WTC11 (cell line): ENCODE measurements at regions not wholly inside any gene's neighbourhood (a gene's known extent, or its start where the extent isn't known, plus 50 kb on each side); places are given as distances from the start of the nearest gene placed in this dataset.

Experiments used
- ATAC-seq: fragments of 200-7000 bp; cut with Tn5 transposase; 2 replicates; pipeline ENCODE4 v1.10.0; 2021; ENCODE audit warnings: mild to moderate bottlenecking, moderate library complexity
- CTCF ChIA-PET: fragments of 300-600 bp; sonication (Branson Sonifier 250); formaldehyde crosslinking; loops from one replicate; lab custom pipeline; 2021; ENCODE audit warnings: antibody characterized with exemption; lab: Charles Lee
- POLR2A ChIA-PET: fragments of 350-600 bp; sonication (Branson Sonifier 250); formaldehyde crosslinking; loops from one replicate; lab custom pipeline; 2021; ENCODE audit warnings: antibody characterized with exemption; lab: Charles Lee
- DNase-seq: peaks from one replicate; pipeline ENCODE4 v3.0.0; 2021; ENCODE audit warnings: low spot score
- H3K27ac Mint-ChIP-seq: 2 replicates; pipeline ENCODE4 v1.8.0; 2021; ENCODE audit warnings: mixed read lengths
- H3K27me3 Mint-ChIP-seq: 2 replicates; pipeline ENCODE4 v1.8.0; 2021; ENCODE audit warnings: low read depth, mild to moderate bottlenecking, moderate library complexity, mixed read lengths
- H3K36me3 Mint-ChIP-seq: 2 replicates; pipeline ENCODE4 v1.8.0; 2021; ENCODE audit warnings: mixed read lengths
- H3K4me1 Mint-ChIP-seq: 2 replicates; pipeline ENCODE4 v1.8.0; 2022; ENCODE audit warnings: mixed read lengths
- H3K4me3 Mint-ChIP-seq: 2 replicates; pipeline ENCODE4 v1.8.0; 2021; ENCODE audit warnings: mild to moderate bottlenecking, moderate library complexity, mixed read lengths
- H3K9me3 Mint-ChIP-seq: 2 replicates; pipeline ENCODE4 v1.8.0; 2021; ENCODE audit warnings: mixed read lengths
- ATF1 ChIP-seq: sonication (generic); formaldehyde crosslinking; IDR thresholded peaks from 2 replicates; pipeline ENCODE4 v1.8.1; 2023; ENCODE audit warnings: mild to moderate bottlenecking, moderate library complexity, missing genetic modification reagents
- CBFB ChIP-seq: sonication (generic); formaldehyde crosslinking; IDR thresholded peaks from 2 replicates; pipeline ENCODE4 v1.8.1; 2022; ENCODE audit warnings: mild to moderate bottlenecking, low read depth, missing genetic modification reagents
- NFE2L1 ChIP-seq: sonication (generic); formaldehyde crosslinking; IDR thresholded peaks from 2 replicates; pipeline ENCODE4 v1.8.1; 2023; ENCODE audit warnings: missing genetic modification reagents
- NR2C2 ChIP-seq: sonication (generic); formaldehyde crosslinking; IDR thresholded peaks from 2 replicates; pipeline ENCODE4 v1.8.0; 2022; ENCODE audit warnings: mild to moderate bottlenecking, missing genetic modification reagents
- SMAD3 ChIP-seq: sonication (generic); formaldehyde crosslinking; IDR thresholded peaks from 2 replicates; pipeline ENCODE4 v1.8.0; 2022; ENCODE audit warnings: missing genetic modification reagents, mild to moderate bottlenecking, borderline replicate concordance
- SMAD4 ChIP-seq: sonication (generic); formaldehyde crosslinking; IDR thresholded peaks from 2 replicates; pipeline ENCODE4 v1.8.0; 2022; ENCODE audit warnings: mild to moderate bottlenecking, missing genetic modification reagents
- TEAD1 ChIP-seq: sonication (generic); formaldehyde crosslinking; IDR thresholded peaks from 2 replicates; pipeline ENCODE4 v1.8.0; 2022; ENCODE audit warnings: mild to moderate bottlenecking, missing genetic modification reagents
- TEAD4 ChIP-seq: sonication (generic); formaldehyde crosslinking; IDR thresholded peaks from 2 replicates; pipeline ENCODE4 v1.8.0; 2022; ENCODE audit warnings: mild to moderate bottlenecking, missing genetic modification reagents
- ZNF263 ChIP-seq: sonication (generic); formaldehyde crosslinking; IDR thresholded peaks from 2 replicates; pipeline ENCODE4 v1.8.1; 2022; ENCODE audit warnings: low read depth, mild to moderate bottlenecking, moderate library complexity, missing genetic modification reagents
- ZNF423 ChIP-seq: fragments of 250-450 bp; sonication (Bioruptor Pico); IDR thresholded peaks from 2 replicates; pipeline ENCODE4 v2.1.2; 2022; ENCODE audit warnings: mild to moderate bottlenecking, moderate library complexity
- ZNF671 ChIP-seq: fragments of 250-450 bp; sonication (Bioruptor Pico); IDR thresholded peaks from 2 replicates; pipeline ENCODE4 v1.8.0; 2021; ENCODE audit warnings: mild to moderate bottlenecking
- TF ChIP-seq, protein P1 (sequence below): fragments of 250-450 bp; sonication (Bioruptor Pico); IDR thresholded peaks from 2 replicates; pipeline ENCODE4 v1.8.0; 2021; ENCODE audit warnings: mild to moderate bottlenecking
- TF ChIP-seq, protein P2 (sequence below): sonication (generic); formaldehyde crosslinking; IDR thresholded peaks from 2 replicates; pipeline ENCODE4 v1.8.1; 2023; ENCODE audit warnings: mild to moderate bottlenecking, missing genetic modification reagents
- TF ChIP-seq, protein P3 (sequence below): fragments of 250-450 bp; sonication (Bioruptor Pico); IDR thresholded peaks from 2 replicates; pipeline ENCODE4 v1.9.0; 2021; ENCODE audit warnings: moderate library complexity, mild to moderate bottlenecking, inconsistent platforms, borderline replicate concordance
- TF ChIP-seq, protein P4 (sequence below): sonication (generic); formaldehyde crosslinking; IDR thresholded peaks from 2 replicates; pipeline ENCODE4 v1.8.0; 2022; ENCODE audit warnings: mild to moderate bottlenecking, missing genetic modification reagents
- TF ChIP-seq, protein P5 (sequence below): sonication (generic); formaldehyde crosslinking; IDR thresholded peaks from 2 replicates; pipeline ENCODE4 v1.8.0; 2022; ENCODE audit warnings: missing genetic modification reagents
- TF ChIP-seq, protein P6 (sequence below): sonication (generic); formaldehyde crosslinking; IDR thresholded peaks from 2 replicates; pipeline ENCODE4 v1.8.1; 2022; ENCODE audit warnings: mild to moderate bottlenecking, moderate library complexity, missing genetic modification reagents
- TF ChIP-seq, protein P7 (sequence below): sonication (generic); formaldehyde crosslinking; IDR thresholded peaks from 2 replicates; pipeline ENCODE4 v1.8.0; 2023; ENCODE audit warnings: missing genetic modification reagents

DNA sequence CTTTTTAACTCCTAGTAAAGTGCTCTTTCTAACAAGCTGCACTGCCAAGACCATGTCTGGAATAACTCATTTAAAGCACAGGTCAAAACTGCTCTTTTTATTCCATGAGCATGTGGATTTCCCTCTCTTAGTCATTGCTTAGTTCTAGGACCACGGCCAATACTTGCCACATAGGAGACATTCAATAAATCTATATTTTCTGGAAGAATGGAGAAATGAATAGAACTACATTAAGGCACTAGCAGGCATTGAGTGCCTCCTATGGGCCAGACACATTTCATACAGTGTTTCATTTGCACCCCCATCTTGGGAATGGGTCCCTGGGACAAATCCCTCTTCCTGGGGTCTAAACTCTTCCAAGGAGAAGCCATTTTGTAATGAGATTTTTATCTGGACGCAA lies 552.8 kb upstream of the CITED2 start (continued):
- TF ChIP-seq TEAD1 (CRISPR knock-in tag), result no peak
- TF ChIP-seq, protein P1, sequence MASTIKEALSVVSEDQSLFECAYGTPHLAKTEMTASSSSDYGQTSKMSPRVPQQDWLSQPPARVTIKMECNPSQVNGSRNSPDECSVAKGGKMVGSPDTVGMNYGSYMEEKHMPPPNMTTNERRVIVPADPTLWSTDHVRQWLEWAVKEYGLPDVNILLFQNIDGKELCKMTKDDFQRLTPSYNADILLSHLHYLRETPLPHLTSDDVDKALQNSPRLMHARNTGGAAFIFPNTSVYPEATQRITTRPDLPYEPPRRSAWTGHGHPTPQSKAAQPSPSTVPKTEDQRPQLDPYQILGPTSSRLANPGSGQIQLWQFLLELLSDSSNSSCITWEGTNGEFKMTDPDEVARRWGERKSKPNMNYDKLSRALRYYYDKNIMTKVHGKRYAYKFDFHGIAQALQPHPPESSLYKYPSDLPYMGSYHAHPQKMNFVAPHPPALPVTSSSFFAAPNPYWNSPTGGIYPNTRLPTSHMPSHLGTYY (CRISPR knock-in tag), result no peak
- TF ChIP-seq, protein P2, sequence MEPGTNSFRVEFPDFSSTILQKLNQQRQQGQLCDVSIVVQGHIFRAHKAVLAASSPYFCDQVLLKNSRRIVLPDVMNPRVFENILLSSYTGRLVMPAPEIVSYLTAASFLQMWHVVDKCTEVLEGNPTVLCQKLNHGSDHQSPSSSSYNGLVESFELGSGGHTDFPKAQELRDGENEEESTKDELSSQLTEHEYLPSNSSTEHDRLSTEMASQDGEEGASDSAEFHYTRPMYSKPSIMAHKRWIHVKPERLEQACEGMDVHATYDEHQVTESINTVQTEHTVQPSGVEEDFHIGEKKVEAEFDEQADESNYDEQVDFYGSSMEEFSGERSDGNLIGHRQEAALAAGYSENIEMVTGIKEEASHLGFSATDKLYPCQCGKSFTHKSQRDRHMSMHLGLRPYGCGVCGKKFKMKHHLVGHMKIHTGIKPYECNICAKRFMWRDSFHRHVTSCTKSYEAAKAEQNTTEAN (CRISPR knock-in tag), result no peak

DNA sequence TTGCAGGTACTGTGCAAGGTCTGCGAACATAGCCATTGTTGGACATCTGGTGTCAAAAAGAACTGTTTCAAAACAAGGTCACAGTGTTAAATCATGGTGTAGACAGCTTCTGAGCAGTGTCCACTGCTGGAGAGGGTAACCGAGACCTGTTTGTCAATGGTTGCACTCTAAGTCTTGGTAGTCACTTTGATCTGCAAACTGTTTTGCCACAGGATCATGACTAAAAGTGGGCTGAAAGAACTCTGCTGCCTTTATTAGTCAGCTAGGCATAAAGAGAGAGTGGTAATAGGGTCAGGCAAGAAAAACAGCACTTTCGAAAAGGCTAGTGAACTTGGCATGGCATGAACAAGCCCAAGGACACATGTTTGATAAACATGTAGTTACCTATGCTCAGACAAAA lies 552.3 kb upstream of the CITED2 start:
- Mint-ChIP-seq H3K4me1 (peaks cover 4% of the 10 kb centered on the region), H3K27ac (no peak overlapping the region)
- TF ChIP-seq, protein P3, sequence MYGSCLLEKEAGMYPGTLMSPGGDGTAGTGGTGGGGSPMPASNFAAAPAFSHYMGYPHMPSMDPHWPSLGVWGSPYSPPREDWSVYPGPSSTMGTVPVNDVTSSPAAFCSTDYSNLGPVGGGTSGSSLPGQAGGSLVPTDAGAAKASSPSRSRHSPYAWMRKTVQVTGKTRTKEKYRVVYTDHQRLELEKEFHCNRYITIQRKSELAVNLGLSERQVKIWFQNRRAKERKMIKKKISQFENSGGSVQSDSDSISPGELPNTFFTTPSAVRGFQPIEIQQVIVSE (CRISPR knock-in tag), result no peak
- TF ChIP-seq, protein P4, sequence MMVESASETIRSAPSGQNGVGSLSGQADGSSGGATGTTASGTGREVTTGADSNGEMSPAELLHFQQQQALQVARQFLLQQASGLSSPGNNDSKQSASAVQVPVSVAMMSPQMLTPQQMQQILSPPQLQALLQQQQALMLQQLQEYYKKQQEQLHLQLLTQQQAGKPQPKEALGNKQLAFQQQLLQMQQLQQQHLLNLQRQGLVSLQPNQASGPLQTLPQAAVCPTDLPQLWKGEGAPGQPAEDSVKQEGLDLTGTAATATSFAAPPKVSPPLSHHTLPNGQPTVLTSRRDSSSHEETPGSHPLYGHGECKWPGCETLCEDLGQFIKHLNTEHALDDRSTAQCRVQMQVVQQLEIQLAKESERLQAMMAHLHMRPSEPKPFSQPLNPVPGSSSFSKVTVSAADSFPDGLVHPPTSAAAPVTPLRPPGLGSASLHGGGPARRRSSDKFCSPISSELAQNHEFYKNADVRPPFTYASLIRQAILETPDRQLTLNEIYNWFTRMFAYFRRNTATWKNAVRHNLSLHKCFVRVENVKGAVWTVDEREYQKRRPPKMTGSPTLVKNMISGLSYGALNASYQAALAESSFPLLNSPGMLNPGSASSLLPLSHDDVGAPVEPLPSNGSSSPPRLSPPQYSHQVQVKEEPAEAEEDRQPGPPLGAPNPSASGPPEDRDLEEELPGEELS, result no peak
- no peak for TF ChIP-seq SMAD4 (CRISPR knock-in tag)
- TF ChIP-seq, protein P5, sequence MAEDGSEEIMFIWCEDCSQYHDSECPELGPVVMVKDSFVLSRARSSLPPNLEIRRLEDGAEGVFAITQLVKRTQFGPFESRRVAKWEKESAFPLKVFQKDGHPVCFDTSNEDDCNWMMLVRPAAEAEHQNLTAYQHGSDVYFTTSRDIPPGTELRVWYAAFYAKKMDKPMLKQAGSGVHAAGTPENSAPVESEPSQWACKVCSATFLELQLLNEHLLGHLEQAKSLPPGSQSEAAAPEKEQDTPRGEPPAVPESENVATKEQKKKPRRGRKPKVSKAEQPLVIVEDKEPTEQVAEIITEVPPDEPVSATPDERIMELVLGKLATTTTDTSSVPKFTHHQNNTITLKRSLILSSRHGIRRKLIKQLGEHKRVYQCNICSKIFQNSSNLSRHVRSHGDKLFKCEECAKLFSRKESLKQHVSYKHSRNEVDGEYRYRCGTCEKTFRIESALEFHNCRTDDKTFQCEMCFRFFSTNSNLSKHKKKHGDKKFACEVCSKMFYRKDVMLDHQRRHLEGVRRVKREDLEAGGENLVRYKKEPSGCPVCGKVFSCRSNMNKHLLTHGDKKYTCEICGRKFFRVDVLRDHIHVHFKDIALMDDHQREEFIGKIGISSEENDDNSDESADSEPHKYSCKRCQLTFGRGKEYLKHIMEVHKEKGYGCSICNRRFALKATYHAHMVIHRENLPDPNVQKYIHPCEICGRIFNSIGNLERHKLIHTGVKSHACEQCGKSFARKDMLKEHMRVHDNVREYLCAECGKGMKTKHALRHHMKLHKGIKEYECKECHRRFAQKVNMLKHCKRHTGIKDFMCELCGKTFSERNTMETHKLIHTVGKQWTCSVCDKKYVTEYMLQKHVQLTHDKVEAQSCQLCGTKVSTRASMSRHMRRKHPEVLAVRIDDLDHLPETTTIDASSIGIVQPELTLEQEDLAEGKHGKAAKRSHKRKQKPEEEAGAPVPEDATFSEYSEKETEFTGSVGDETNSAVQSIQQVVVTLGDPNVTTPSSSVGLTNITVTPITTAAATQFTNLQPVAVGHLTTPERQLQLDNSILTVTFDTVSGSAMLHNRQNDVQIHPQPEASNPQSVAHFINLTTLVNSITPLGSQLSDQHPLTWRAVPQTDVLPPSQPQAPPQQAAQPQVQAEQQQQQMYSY, result no peak
- TF ChIP-seq, all 79 proteins: peak for 0
- DNase-seq, result no peak
- H3K36me3 Mint-ChIP-seq, result no peaks in the 10 kb centered on the region
- POLR2A ChIA-PET, result no interaction called here
- CTCF ChIA-PET, result no interaction called here
- H3K9me3 Mint-ChIP-seq, result no peaks in the 10 kb centered on the region
- no peaks in the 10 kb centered on the region for H3K27me3 Mint-ChIP-seq
- H3K4me3 Mint-ChIP-seq, result no peak overlapping the region
- ATAC-seq, result no peak

DNA sequence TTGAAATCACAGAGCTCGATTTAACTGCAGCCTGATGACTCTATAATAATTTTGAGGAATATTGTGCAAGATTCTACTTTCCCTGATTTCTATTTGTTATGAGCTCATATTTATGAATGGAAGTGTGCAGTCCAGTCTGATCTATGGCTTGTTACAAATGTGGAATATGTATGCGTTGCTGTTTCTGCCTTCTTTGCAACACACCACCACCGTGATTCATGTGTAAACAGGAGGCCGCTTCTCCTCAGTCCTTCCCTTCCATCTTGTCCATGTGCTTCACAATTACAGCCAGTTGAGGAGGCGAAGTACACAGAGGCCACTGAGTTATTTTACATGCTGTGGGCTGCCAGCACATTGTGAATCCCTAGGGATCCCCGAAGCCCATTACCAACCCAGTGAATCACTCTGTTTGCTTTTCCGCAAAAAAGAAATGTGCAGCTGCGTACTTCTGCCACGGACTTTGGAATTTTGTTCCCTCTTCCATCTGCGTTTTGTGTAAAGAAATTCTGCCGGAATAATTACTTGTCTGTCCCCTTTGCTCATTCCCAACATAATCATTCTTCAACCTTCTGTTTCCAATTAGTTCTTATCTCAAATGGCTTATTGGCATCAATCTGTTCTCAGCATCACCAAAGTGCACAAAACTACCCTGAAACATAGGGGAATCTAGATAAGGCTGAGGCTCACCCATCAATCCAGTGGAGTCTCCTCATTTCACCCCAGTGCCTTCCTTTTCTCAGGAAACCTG lies 551.6 kb upstream of the CITED2 start:
- CTCF ChIA-PET, result no interaction called here
- TF ChIP-seq, protein P6, sequence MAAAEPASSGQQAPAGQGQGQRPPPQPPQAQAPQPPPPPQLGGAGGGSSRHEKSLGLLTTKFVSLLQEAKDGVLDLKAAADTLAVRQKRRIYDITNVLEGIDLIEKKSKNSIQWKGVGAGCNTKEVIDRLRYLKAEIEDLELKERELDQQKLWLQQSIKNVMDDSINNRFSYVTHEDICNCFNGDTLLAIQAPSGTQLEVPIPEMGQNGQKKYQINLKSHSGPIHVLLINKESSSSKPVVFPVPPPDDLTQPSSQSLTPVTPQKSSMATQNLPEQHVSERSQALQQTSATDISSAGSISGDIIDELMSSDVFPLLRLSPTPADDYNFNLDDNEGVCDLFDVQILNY (CRISPR knock-in tag), result no peak
- TF ChIP-seq ZNF671, result no peak
- no peak for TF ChIP-seq ATF1 (CRISPR knock-in tag)
- no peak for TF ChIP-seq CBFB (CRISPR knock-in tag)
- TF ChIP-seq, protein P7, sequence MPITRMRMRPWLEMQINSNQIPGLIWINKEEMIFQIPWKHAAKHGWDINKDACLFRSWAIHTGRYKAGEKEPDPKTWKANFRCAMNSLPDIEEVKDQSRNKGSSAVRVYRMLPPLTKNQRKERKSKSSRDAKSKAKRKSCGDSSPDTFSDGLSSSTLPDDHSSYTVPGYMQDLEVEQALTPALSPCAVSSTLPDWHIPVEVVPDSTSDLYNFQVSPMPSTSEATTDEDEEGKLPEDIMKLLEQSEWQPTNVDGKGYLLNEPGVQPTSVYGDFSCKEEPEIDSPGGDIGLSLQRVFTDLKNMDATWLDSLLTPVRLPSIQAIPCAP (CRISPR knock-in tag), result no peak
- no peak for TF ChIP-seq NR2C2 (CRISPR knock-in tag)
- no peak for TF ChIP-seq ZNF423 (CRISPR knock-in tag)
- TF ChIP-seq TEAD4 (CRISPR knock-in tag), result no peak
- no peak for TF ChIP-seq NFE2L1 (CRISPR knock-in tag)
- TF ChIP-seq, protein P5, result no peak
- no peak for TF ChIP-seq ZNF263 (CRISPR knock-in tag)
- TF ChIP-seq SMAD3, result no peak

More for the DNA sequence above, 551.6 kb upstream of the CITED2 start:
- Mint-ChIP-seq H3K27ac (no peak overlapping the region; the same call in 1 of the 2 replicates), H3K27me3 (no peaks in the 10 kb centered on the region), H3K9me3 (no peaks in the 10 kb centered on the region), H3K4me3 (no peak overlapping the region), H3K4me1 (peaks cover 4% of the 10 kb centered on the region; the same call in 1 of the 2 replicates), H3K36me3 (no peaks in the 10 kb centered on the region)
- POLR2A ChIA-PET, result no interaction called here
- ATAC-seq, result no peak
- no peak for DNase-seq
